ENCODE measurements at regions not wholly inside any gene's neighbourhood (a gene's known extent, or its start where the extent isn't known, plus 50 kb on each side); places are given as distances from the start of the nearest gene placed in this dataset.

GRCh38 chr14:97452314-97452713 is 655.1 kb downstream of the VRK1 start:
- H3K4me2 ChIP-seq = no peak overlapping the region
- no peak for DNase-seq
- H3K36me3 ChIP-seq (replicated peaks in 1 of 2; ENCODE audit: control insufficient read depth in 1 of 2, insufficient read depth in 2 of 2, low read length in 1 of 2) = no peaks in the 10 kb centered on the region
- H3K27ac ChIP-seq (ENCODE audit: low read depth in 2 of 2, low read length in 1 of 2) = no peak overlapping the region
- no peaks in the 10 kb centered on the region; the same call in 1 of the 2 replicates for H3K9me3 ChIP-seq
- ChIA-PET CTCF (interaction anchor here (0.6 kb wide), 1 partner anchor 1431 kb away, joined by 3 read pairs; no protein-coding TSS in a partner anchor), POLR2A (no interaction called here)
- H3K4me1 ChIP-seq (ENCODE audit: control insufficient read depth in 1 of 2, insufficient read depth in 2 of 2, low read depth in 1 of 2, low read length in 1 of 2) = no peaks in the 10 kb centered on the region
- no peak overlapping the region for H2AFZ ChIP-seq (ENCODE audit: low read depth)
- H3F3A ChIP-seq (replicated peaks; ENCODE audit: insufficient read depth) = no peaks in the 10 kb centered on the region
- H3K9ac ChIP-seq = no peak overlapping the region
- no peaks in the 10 kb centered on the region for H4K20me1 ChIP-seq (ENCODE audit: insufficient read depth)
- H3K27me3 ChIP-seq (ENCODE audit: insufficient read depth) = no peaks in the 10 kb centered on the region
- H3K79me2 ChIP-seq (ENCODE audit: insufficient read depth) = no peaks in the 10 kb centered on the region
- no peak overlapping the region for H3K4me3 ChIP-seq (ENCODE audit: low read depth in 2 of 2, low read length in 1 of 2)
- H3K9me2 ChIP-seq = no peaks in the 10 kb centered on the region
- TF ChIP-seq FOXM1 (IDR thresholded peaks at IDR 0.05; ENCODE audit: low read depth) (no peak), GATA2 (CRISPR knock-in tag; IDR thresholded peaks at IDR 0.05) (no peak)

GRCh38 chr14:97453991-97454390 is 656.8 kb downstream of the VRK1 start:
- H3K4me3 ChIP-seq (ENCODE audit: low read depth in 2 of 2, low read length in 1 of 2) = no peak overlapping the region
- no peak overlapping the region for H3K4me2 ChIP-seq
- no peak for DNase-seq
- CTCF ChIA-PET = no interaction called here
- 3% methylated on average over 2 of the region's 2 CpGs for WGBS (ENCODE audit: low lambda C conversion rate)
- H4K20me1 ChIP-seq (ENCODE audit: insufficient read depth) = no peaks in the 10 kb centered on the region
- no peak overlapping the region for H2AFZ ChIP-seq (ENCODE audit: low read depth)
- no peaks in the 10 kb centered on the region for H3K79me2 ChIP-seq (ENCODE audit: insufficient read depth)
- H3F3A ChIP-seq (replicated peaks; ENCODE audit: insufficient read depth) = no peaks in the 10 kb centered on the region
- no peak overlapping the region for H3K9ac ChIP-seq
- no peaks in the 10 kb centered on the region for H3K27me3 ChIP-seq (ENCODE audit: insufficient read depth)
- no peaks in the 10 kb centered on the region for H3K9me2 ChIP-seq
- POLR2A ChIA-PET = no interaction called here
- no peaks in the 10 kb centered on the region; a peak in 1 of 4 replicates for H3K4me1 ChIP-seq (ENCODE audit: control insufficient read depth in 1 of 2, insufficient read depth in 2 of 2, low read depth in 1 of 2, low read length in 1 of 2)
- no peaks in the 10 kb centered on the region; the same call in 1 of the 2 replicates for H3K9me3 ChIP-seq
- no peak overlapping the region for H3K27ac ChIP-seq (ENCODE audit: low read depth in 2 of 2, low read length in 1 of 2)
- H3K36me3 ChIP-seq (replicated peaks in 1 of 2; ENCODE audit: control insufficient read depth in 1 of 2, insufficient read depth in 2 of 2, low read length in 1 of 2) = no peaks in the 10 kb centered on the region
- no peak for TF ChIP-seq JUND (IDR thresholded peaks at IDR 0.05)
- TF ChIP-seq TEAD4 (IDR thresholded peaks at IDR 0.05; ENCODE audit: borderline replicate concordance, insufficient read depth) = no peak
- TF ChIP-seq CHD2 (IDR thresholded peaks at IDR 0.05; ENCODE audit: low read length, partially characterized antibody) = no peak
- TF ChIP-seq FOXM1 (IDR thresholded peaks at IDR 0.05; ENCODE audit: low read depth) = no peak
- no peak for TF ChIP-seq ZBTB33 (IDR thresholded peaks at IDR 0.05; ENCODE audit: borderline replicate concordance, low read depth)
- TF ChIP-seq MAX (IDR thresholded peaks at IDR 0.05; ENCODE audit: low read depth) = no peak
- TF ChIP-seq USF2 (IDR thresholded peaks at IDR 0.05; ENCODE audit: borderline replicate concordance, low read depth, low read length) = no peak
- no peak for TF ChIP-seq RCOR1 (IDR thresholded peaks at IDR 0.05; ENCODE audit: low read length)
- TF ChIP-seq NRF1 (IDR thresholded peaks at IDR 0.05; ENCODE audit: low read depth, low read length) = no peak
- no peak for TF ChIP-seq NFIC (IDR thresholded peaks at IDR 0.05; ENCODE audit: borderline replicate concordance)

Data from SK-N-SH (cell line).